PC-3 (cell line): ENCODE measurements at regions not wholly inside any gene's neighbourhood (a gene's known extent, or its start where the extent isn't known, plus 50 kb on each side); places are given as distances from the start of the nearest gene placed in this dataset.

ENCODE experiments used
- ATAC-seq: fragments of 200-7000 bp; cut with Tn5 transposase; 2 replicates; pipeline ENCODE4 v1.9.1; 2020; ENCODE audit warnings: mild to moderate bottlenecking, moderate library complexity
- BruUV-seq: library from RNA; stranded (reverse); fragments of 400-500 nt; replicated peaks from 2 replicates; lab custom pipeline; 2021; lab: Mats Ljungman, UMichigan
- CTCF ChIA-PET: fragments of 300-600 bp; sonication (Branson Sonifier 250); formaldehyde crosslinking; loops from one replicate; lab custom pipeline; 2022; ENCODE audit warnings: antibody characterized with exemption; lab: Charles Lee
- POLR2A ChIA-PET: fragments of 300-600 bp; sonication (Branson Sonifier 250); formaldehyde crosslinking; loops from one replicate; lab custom pipeline; 2022; ENCODE audit warnings: antibody characterized with exemption; ENCODE audit not compliant: unreplicated experiment; lab: Charles Lee
- DNase-seq: peaks from one replicate; pipeline ENCODE4 v3.0.0-alpha.2; 2015
- H2AFZ ChIP-seq: fragments of 300-600 bp; sonication (generic); 2 replicates; pipeline ENCODE4 v1.6.0; 2016; ENCODE audit warnings: antibody characterized with exemption, low read length
- H3F3A ChIP-seq: fragments of 300-600 bp; sonication (generic); one replicate; pipeline ENCODE4 v1.6.0; 2017; ENCODE audit warnings: antibody characterized with exemption, low read length, control low read depth, mild to moderate bottlenecking; ENCODE audit not compliant: unreplicated experiment
- H3K27ac ChIP-seq: fragments of 300-600 bp; sonication (generic); 2 replicates; pipeline ENCODE4 v1.5.1; 2016; ENCODE audit warnings: mild to moderate bottlenecking, low read length
- H3K27me3 ChIP-seq: fragments of 300-600 bp; sonication (generic); 2 replicates; pipeline ENCODE4 v1.6.1; 2016; ENCODE audit warnings: low read length, mixed read lengths
- H3K36me3 ChIP-seq: fragments of 300-600 bp; sonication (generic); 2 replicates; pipeline ENCODE4 v1.6.1; 2016; ENCODE audit warnings: low read depth, mixed run types, low read length, mixed read lengths
- H3K4me1 ChIP-seq: fragments of 300-600 bp; sonication (generic); 2 replicates; pipeline ENCODE4 v1.5.1; 2016; ENCODE audit warnings: low read length; ENCODE audit not compliant: insufficient read depth
- H3K4me2 ChIP-seq: fragments of 300-600 bp; sonication (generic); 2 replicates; pipeline ENCODE4 v1.6.0; 2016; ENCODE audit warnings: low read length
- H3K4me3 ChIP-seq: fragments of 300-600 bp; sonication (generic); 2 replicates; pipeline ENCODE4 v1.5.1; 2016; ENCODE audit warnings: mild to moderate bottlenecking, low read length, mixed read lengths
- H3K79me2 ChIP-seq: fragments of 300-600 bp; sonication (generic); 2 replicates; pipeline ENCODE4 v1.6.1; 2017; ENCODE audit warnings: low read length, mixed read lengths
- H3K9ac ChIP-seq: fragments of 300-600 bp; sonication (generic); 2 replicates; pipeline ENCODE4 v1.6.0; 2016; ENCODE audit warnings: mild to moderate bottlenecking, low read length
- H3K9me2 ChIP-seq: fragments of 300-600 bp; sonication (generic); replicated peaks from 2 replicates; pipeline ENCODE4 v1.6.1; 2016; ENCODE audit warnings: mixed run types, low read length, mixed read lengths
- H3K9me3 ChIP-seq: fragments of 300-600 bp; sonication (generic); 2 replicates; pipeline ENCODE4 v1.6.1; 2016; ENCODE audit warnings: low read length, mixed read lengths
- H4K20me1 ChIP-seq: fragments of 300-600 bp; sonication (generic); 2 replicates; pipeline ENCODE4 v1.6.1; 2016; ENCODE audit warnings: low read length, mixed read lengths
- EZH2 ChIP-seq: fragments of 300-600 bp; sonication (generic); IDR thresholded peaks from one replicate; pipeline ENCODE4 v1.6.1; 2017; ENCODE audit warnings: antibody characterized with exemption, mild to moderate bottlenecking, low read length; ENCODE audit not compliant: unreplicated experiment
- EZH2phosphoT487 ChIP-seq: fragments of 300-600 bp; sonication (generic); IDR thresholded peaks from 2 replicates; pipeline ENCODE4 v1.6.1; 2018; ENCODE audit warnings: mild to moderate bottlenecking, antibody characterized with exemption, low read length, borderline replicate concordance
- intact Hi-C: fragments of 100-400 bp; cut with micrococcal nuclease; formaldehyde crosslinking; loops from 2 replicates; pipeline ENCODE4 v1.9.0; 2023
- TF ChIP-seq, protein P1 (sequence below): fragments of 300-600 bp; sonication (generic); conservative IDR thresholded peaks from 2 replicates; pipeline ENCODE4 v1.5.1; 2017; ENCODE audit warnings: antibody characterized with exemption, low read depth, mild to moderate bottlenecking, low read length

DNA sequence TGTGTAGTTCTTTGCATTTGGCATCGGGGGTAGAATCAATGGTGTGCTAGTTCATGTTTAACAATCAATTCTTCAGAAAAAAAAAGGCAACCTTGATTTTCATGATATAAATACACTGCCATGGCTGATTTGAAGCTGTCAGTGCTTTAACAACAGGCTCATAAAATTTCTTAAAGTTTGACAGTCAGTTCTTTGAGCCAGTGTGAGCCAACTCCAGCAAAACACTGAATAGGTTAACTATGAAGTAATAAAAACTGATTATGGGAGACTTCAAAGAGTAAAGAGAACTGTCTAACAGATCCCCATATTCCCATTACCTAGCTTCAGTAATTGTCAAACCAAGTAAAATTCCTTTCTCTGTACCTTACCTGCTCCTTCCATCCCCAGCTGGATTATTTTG, 241.7 kb upstream of the SUCLG2 start:
- Histone ChIP-seq H3K36me3 (no peaks in the 10 kb centered on the region), H3K79me2 (no peaks in the 10 kb centered on the region), H3K9me3 (no peaks in the 10 kb centered on the region), H3K9me2 (no peaks in the 10 kb centered on the region), H3K27me3 (no peaks in the 10 kb centered on the region), H3K9ac (no peak overlapping the region), H3K4me1 (no peaks in the 10 kb centered on the region), H4K20me1 (no peaks in the 10 kb centered on the region), H3K4me2 (no peak overlapping the region), H3F3A (no peaks in the 10 kb centered on the region), H3K4me3 (no peak overlapping the region), H2AFZ (no peak overlapping the region), H3K27ac (no peak overlapping the region)
- ChIA-PET POLR2A (no interaction called here), CTCF (no interaction called here)
- DNase-seq = no peak
- no TSS peak for BruUV-seq
- TF ChIP-seq EZH2phosphoT487 (no peak), EZH2 (no peak)
- intact Hi-C loops = no loop called here
- ATAC-seq = no peak

DNA sequence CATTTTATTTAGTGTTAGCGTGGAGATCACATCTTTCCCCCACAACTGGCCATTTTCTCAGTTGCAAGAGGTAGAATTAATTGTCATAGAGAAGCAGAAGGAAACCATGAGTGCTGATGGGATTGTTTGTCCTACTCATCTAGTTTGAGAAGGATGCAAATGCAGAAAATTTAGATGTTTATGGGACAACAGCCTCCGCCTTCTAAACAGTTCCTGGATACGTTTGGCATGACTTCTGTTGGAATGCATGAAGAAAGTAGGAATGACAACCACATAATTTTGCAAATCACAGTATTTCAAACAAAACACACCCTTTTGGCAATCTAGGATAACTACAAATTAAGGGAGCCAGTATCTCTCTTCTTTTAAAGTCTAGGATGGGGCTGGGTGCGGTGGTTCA, 240.1 kb upstream of the SUCLG2 start:
- Histone ChIP-seq H3K4me3 (no peak overlapping the region), H3K27me3 (no peaks in the 10 kb centered on the region), H3K4me2 (no peak overlapping the region), H3K79me2 (no peaks in the 10 kb centered on the region), H3K4me1 (no peaks in the 10 kb centered on the region), H3K27ac (no peak overlapping the region), H3K9me3 (no peaks in the 10 kb centered on the region), H2AFZ (no peak overlapping the region), H3K36me3 (no peaks in the 10 kb centered on the region), H3F3A (no peaks in the 10 kb centered on the region), H4K20me1 (no peaks in the 10 kb centered on the region), H3K9ac (no peak overlapping the region), H3K9me2 (no peaks in the 10 kb centered on the region)
- ChIA-PET CTCF (no interaction called here), POLR2A (no interaction called here)
- ATAC-seq (no peak), DNase-seq (no peak)
- BruUV-seq = no TSS peak
- intact Hi-C loops = no loop called here
- TF ChIP-seq, protein P1, sequence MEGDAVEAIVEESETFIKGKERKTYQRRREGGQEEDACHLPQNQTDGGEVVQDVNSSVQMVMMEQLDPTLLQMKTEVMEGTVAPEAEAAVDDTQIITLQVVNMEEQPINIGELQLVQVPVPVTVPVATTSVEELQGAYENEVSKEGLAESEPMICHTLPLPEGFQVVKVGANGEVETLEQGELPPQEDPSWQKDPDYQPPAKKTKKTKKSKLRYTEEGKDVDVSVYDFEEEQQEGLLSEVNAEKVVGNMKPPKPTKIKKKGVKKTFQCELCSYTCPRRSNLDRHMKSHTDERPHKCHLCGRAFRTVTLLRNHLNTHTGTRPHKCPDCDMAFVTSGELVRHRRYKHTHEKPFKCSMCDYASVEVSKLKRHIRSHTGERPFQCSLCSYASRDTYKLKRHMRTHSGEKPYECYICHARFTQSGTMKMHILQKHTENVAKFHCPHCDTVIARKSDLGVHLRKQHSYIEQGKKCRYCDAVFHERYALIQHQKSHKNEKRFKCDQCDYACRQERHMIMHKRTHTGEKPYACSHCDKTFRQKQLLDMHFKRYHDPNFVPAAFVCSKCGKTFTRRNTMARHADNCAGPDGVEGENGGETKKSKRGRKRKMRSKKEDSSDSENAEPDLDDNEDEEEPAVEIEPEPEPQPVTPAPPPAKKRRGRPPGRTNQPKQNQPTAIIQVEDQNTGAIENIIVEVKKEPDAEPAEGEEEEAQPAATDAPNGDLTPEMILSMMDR = no peak

DNA sequence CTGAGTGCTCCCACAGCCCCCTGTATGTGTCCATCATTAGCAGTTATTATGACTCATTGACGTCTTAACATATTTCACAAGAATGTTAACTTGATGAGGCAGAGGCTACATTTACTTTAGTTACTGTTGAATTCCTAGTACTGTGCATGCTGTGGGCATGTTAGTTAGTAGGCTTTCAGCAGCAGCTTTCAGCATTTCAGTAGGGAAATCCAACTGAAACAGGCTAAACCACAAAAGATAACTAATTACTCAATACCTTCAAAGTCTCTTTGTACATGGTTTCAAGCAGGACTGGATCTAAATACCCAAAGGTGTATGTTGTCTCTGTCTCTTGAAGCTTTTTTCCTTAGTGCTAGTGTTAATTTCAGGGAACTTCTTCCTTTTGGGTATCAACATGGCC, 229.9 kb upstream of the SUCLG2 start:
- Histone ChIP-seq H3K27ac (no peak overlapping the region), H3K9me3 (no peaks in the 10 kb centered on the region), H3K27me3 (no peaks in the 10 kb centered on the region), H4K20me1 (no peaks in the 10 kb centered on the region), H3K4me2 (no peak overlapping the region), H3K79me2 (no peaks in the 10 kb centered on the region), H3K36me3 (no peaks in the 10 kb centered on the region), H3K4me1 (no peaks in the 10 kb centered on the region), H3F3A (no peaks in the 10 kb centered on the region), H3K9ac (no peak overlapping the region), H2AFZ (no peak overlapping the region), H3K4me3 (no peak overlapping the region), H3K9me2 (no peaks in the 10 kb centered on the region)
- POLR2A ChIA-PET = no interaction called here
- BruUV-seq = no TSS peak
- ATAC-seq (no peak), DNase-seq (no peak)
- CTCF ChIA-PET = no interaction called here
- TF ChIP-seq, protein P1 = no peak
- TF ChIP-seq EZH2phosphoT487 (no peak), EZH2 (no peak)
- intact Hi-C loops = no loop called here
